HT1080 (cell line): ENCODE measurements at regions not wholly inside any gene's neighbourhood (a gene's known extent, or its start where the extent isn't known, plus 50 kb on each side); places are given as distances from the start of the nearest gene placed in this dataset.
"Not testable (repeated sequence)": the region's sequence is repeated elsewhere in the genome, so short reads cannot be mapped to it uniquely, and the experiment has no call there.

ENCODE experiments used
- DNase-seq: peaks from one replicate; pipeline ENCODE4 v3.0.0-alpha.2; 2015; ENCODE audit warnings: low read depth

DNA sequence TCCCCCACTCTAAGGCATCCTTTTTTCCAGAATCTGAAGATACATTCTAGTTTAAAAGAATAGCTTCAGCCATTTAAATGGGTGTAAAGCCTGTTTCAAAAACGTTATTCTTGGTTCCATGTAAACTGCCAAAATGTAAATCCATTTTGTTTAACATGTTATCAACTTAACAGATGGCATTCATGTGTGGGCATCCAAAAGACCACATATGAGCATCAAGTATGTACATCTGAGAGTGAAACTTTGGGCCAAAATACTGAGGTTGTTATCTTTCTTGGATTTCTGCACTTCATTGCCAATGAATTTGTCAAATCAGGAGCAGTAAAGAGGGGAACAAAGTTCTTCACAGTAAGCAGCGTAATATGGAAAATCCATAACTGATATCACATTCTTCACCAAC is 395.4 kb downstream of the ZNF804A start:
- no peak for DNase-seq

GRCh38 chr2:185006481-185006880 is 408.2 kb downstream of the ZNF804A start:
- no peak for DNase-seq

- DNase-seq: no peak
Observed at GRCh38 chr2:185012643-185013042, 414.3 kb downstream of the ZNF804A start.

DNA sequence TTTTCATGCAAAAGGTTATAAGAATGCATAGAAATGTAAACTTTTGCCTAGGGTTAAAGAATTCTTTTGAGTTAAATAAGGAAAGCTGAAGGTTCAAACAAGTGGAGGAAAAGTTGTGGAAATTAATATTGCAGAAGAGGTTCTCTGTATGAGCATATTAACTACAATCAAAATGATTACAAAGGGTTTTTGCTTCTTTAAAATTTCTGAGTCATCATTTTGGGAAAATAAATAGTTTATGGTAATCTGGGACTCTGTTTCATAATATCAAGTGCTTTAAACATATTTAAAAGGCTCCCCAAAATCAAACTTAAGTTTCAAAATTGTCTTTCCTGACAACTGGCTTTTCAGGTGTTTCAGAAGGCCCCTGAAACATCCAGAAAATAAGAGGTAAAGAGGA is 415.7 kb downstream of the ZNF804A start:
- DNase-seq: no peak

GRCh38 chr2:185025891-185026290 is 427.6 kb downstream of the ZNF804A start:
- DNase-seq: not testable (repeated sequence)

GRCh38 chr2:185035906-185036305 is 437.6 kb downstream of the ZNF804A start:
- no peak for DNase-seq

DNA sequence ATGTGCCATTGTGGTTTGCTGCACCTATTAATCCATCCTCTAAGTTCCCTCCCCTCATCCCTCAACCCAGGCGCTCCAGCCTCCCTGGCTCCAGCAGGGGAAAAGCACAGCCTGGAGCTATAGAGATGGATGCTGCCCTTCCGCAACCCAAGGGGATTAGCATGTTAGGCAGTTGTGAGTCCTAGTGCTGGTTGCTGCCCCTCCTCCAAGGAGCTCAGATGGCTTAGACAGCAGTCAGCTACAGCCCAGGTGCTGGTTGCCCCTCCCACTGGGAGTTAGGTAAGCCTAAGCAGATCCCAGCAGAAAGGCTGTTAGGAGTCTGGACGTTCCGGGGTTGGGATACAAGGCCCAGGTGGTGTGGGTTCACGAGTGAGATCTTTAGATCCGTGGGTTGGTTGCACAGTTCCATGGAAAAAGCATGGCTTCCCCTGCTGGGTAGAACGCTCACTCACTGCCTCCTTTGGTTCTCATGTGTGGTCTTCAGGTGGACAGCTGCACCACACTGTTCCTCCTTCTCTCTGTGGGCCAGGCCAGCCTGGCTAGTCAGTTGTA is 446.1 kb downstream of the ZNF804A start:
- DNase-seq: no peak

- no peak for DNase-seq
Observed at GRCh38 chr2:185050804-185051203, 452.5 kb downstream of the ZNF804A start.

DNA sequence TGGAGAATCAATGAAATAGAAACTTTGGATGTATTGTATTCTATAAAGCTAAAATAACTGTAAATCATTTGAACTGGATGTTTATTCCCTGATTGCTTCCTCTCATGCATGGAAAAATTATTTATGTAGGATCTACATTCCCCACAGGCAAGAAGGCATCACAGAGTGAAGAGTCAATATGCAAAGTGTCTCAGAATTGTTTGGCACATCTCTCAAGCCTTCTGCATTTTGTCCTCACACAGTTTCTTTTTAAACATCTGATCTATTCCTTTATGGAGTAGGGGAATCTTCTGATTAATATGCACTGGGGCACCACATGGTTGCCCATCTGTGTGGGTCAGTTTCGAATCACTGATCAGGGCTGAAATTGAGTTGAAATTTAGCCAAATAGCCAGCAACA is 465.4 kb downstream of the ZNF804A start:
- DNase-seq: no peak

- DNase-seq: no peak
Observed at GRCh38 chr2:185066128-185066527, 467.8 kb downstream of the ZNF804A start.

- DNase-seq: no peak
Observed at GRCh38 chr2:185069107-185069506, 470.8 kb downstream of the ZNF804A start.

GRCh38 chr2:185074156-185074555 is 475.8 kb downstream of the ZNF804A start:
- no peak for DNase-seq

DNA sequence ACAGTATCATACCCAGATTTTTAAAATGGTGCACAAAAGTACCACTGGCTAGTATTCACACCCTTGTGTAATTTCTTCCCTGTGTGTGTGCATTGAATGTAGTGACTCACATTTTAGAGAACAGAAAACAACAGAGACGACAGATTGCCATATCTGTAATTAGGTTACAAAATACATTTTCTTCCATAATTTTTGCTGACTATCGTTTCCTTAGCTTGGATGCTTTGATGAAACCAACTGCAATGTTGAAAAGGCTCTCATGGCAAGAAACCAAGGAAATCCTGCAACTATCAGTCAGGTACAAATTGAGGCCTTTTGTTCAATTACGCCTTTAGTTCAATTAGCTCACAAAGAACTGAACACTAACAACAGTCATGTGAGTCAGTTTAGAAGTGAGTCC is 484.4 kb downstream of the ZNF804A start:
- DNase-seq: no peak

- DNase-seq: no peak
Observed at GRCh38 chr2:185108588-185108987, 510.3 kb downstream of the ZNF804A start.

DNA sequence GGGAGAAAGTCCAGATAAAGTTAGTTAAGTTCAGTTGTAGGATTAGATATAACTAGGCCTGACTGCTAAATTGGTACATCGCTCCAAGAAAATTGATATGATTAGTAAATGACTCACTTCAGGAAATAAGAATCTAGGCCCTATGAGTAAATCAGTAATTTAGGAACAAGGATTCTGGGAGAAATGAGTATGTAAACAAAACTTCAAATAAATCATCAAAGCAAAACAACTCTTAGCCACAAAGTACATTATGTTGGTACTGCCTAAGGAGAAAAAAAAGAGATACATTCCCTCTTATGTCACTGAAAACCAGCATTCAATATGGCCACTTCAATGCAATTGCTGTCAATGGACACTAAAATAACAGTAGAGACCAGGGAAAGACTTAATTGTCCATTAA is 529.1 kb downstream of the ZNF804A start:
- DNase-seq: peak; percentile 53

DNA sequence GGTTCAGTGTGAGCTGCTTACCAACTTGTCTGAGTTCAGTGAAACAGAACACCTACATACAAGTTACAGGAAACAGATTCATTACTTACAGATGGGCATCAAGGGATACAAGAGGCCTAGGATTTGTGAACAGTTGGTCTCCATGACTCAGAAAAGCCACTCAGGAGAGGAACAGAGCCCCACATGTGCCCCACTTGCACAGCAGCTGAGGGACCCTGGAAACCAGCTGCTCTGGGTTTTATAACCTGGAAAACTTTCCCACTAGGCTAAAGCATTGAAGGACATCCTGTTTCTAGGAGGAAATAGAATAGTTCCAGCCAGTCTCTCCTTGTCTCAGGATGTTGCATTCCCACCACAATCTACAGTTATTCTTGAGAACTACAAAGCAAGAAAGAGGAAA is 530.0 kb downstream of the ZNF804A start:
- peak; percentile 16 for DNase-seq

DNA sequence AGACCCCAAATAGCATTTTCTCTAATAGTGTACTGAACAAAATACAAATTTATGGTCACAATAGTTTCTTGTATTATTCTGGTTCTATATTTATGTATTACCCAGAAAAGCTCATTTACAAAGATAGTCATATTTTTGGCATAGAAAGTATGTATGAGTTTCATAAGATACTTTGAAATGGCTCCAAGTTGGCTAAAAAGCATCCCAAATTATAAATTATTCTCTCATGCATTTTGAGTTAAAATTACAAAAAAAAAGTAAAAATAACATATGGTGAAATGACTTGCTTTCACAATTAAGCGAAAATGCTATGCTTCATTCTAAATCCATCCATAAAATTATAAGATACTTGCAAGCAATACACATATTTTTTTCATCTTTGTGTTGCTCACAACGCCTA is 530.7 kb downstream of the ZNF804A start:
- no peak for DNase-seq

- DNase-seq: no peak
Observed at GRCh38 chr2:185130685-185131084, 532.4 kb downstream of the ZNF804A start.

- DNase-seq: no peak
Observed at GRCh38 chr2:185132501-185133041, 534.2 kb downstream of the ZNF804A start.

- DNase-seq: no peak
Observed at GRCh38 chr2:185137700-185138099, 539.4 kb downstream of the ZNF804A start.

DNA sequence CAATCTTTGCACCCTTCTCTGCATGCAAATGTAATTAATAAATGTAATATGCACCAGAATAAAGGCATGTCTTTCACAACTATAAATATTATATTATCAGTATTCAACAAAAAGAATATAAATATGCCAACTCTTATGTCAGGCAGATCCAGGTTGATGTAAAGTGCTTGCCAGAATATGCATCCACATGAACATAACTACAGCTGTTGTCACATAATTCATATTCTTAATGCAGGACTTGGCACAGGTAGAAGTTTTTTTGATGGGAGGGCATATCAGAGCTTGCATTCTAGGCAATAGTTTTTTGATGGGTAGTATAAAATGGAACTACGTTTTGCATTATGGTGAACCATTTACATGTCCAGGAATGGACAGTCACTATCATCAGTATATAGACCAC is 544.3 kb downstream of the ZNF804A start:
- no peak for DNase-seq

DNA sequence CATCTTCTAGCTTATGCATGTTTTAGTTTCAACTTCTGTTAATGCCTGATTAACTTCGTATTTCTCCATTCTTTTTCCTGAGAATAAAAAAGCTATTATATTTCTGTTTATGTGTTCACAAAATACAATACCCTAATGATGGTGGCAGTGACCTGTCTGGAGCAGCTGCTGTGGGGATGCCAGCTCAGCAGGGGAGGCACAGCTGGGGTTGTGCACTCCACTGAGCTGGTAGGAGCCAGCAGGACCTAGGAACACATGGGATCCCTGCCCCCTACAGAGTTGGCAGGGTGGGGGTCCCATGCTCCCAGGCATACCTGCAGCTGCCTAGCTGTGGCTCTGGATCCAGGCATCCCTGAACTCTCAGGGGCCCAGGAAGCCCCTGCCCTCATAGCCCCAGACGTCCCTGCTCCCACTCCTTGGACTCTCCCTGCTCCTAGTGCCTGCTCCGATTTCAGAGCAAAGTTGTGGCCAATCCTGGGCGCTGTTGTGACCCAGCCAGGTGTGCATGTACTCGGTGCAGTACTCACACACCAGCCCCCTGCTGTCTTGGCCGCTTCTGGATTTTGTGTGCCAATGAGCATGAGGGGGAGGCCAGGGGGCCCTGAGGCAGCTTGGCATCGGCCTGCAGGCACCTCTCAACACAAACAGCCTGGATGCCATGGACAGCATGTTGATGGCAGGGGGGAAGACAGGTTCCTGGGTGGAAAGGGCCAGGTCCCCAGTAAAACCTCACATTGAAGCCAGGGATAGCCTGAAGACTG is 546.0 kb downstream of the ZNF804A start:
- DNase-seq: no peak
